ENCODE measurements at regions not wholly inside any gene's neighbourhood (a gene's known extent, or its start where the extent isn't known, plus 50 kb on each side); places are given as distances from the start of the nearest gene placed in this dataset.

- no peak overlapping the region for H3K4me3 ChIP-seq (ENCODE audit: control insufficient read depth, low read depth, low read length)
- no peak for TF ChIP-seq CTCF (conservative IDR thresholded peaks at IDR 0.05; ENCODE audit: control insufficient read depth, insufficient read depth, low read depth, low read length)
- no peak for DNase-seq (ENCODE audit: low read depth)
Measured at GRCh38 chr10:107471911-107472310, 307.4 kb upstream of the SORCS1 start.

GRCh38 chr10:107453561-107453960, 289.1 kb upstream of the SORCS1 start:
- no peak for TF ChIP-seq CTCF (conservative IDR thresholded peaks at IDR 0.05; ENCODE audit: control insufficient read depth, insufficient read depth, low read depth, low read length)
- no peak for DNase-seq (ENCODE audit: low read depth)
- no peak overlapping the region for H3K4me3 ChIP-seq (ENCODE audit: control insufficient read depth, low read depth, low read length)

GRCh38 chr10:107451047-107451446, 286.5 kb upstream of the SORCS1 start:
- no peak for TF ChIP-seq CTCF (conservative IDR thresholded peaks at IDR 0.05; ENCODE audit: control insufficient read depth, insufficient read depth, low read depth, low read length)
- DNase-seq (ENCODE audit: low read depth) = no peak
- H3K4me3 ChIP-seq (ENCODE audit: control insufficient read depth, low read depth, low read length) = no peak overlapping the region

GRCh38 chr10:107450056-107450455, 285.6 kb upstream of the SORCS1 start:
- DNase-seq (ENCODE audit: low read depth) = no peak
- no peak for TF ChIP-seq CTCF (conservative IDR thresholded peaks at IDR 0.05; ENCODE audit: control insufficient read depth, insufficient read depth, low read depth, low read length)
- H3K4me3 ChIP-seq (ENCODE audit: control insufficient read depth, low read depth, low read length) = no peak overlapping the region

GRCh38 chr10:107444443-107444842, 279.9 kb upstream of the SORCS1 start:
- DNase-seq (ENCODE audit: low read depth) = no peak
- no peak overlapping the region for H3K4me3 ChIP-seq (ENCODE audit: control insufficient read depth, low read depth, low read length)
- TF ChIP-seq CTCF (conservative IDR thresholded peaks at IDR 0.05; ENCODE audit: control insufficient read depth, insufficient read depth, low read depth, low read length) = no peak

GRCh38 chr10:107443813-107444212, 279.3 kb upstream of the SORCS1 start:
- H3K4me3 ChIP-seq (ENCODE audit: control insufficient read depth, low read depth, low read length) = no peak overlapping the region
- DNase-seq (ENCODE audit: low read depth) = no peak
- TF ChIP-seq CTCF (conservative IDR thresholded peaks at IDR 0.05; ENCODE audit: control insufficient read depth, insufficient read depth, low read depth, low read length) = no peak

GRCh38 chr10:107443326-107443725, 278.8 kb upstream of the SORCS1 start:
- no peak for TF ChIP-seq CTCF (conservative IDR thresholded peaks at IDR 0.05; ENCODE audit: control insufficient read depth, insufficient read depth, low read depth, low read length)
- no peak overlapping the region for H3K4me3 ChIP-seq (ENCODE audit: control insufficient read depth, low read depth, low read length)
- DNase-seq (ENCODE audit: low read depth) = no peak

All from fibroblast of mammary gland (primary cell).